Keratinocyte (primary cell): ENCODE measurements at regions not wholly inside any gene's neighbourhood (a gene's known extent, or its start where the extent isn't known, plus 50 kb on each side); places are given as distances from the start of the nearest gene placed in this dataset.

ENCODE experiments used
- DNase-seq: peaks from one replicate; pipeline ENCODE4 v3.0.0-alpha.2; 2011; ENCODE audit warnings: low read depth, missing footprints, low spot score
- FAIRE-seq: peaks from 2 replicates; lab custom pipeline; 2011; peaks lifted over from hg19 to GRCh38; lab: Jason Lieb, UNC
- H2AFZ ChIP-seq: 2 replicates; pipeline ENCODE4 v1.6.0; 2012; ENCODE audit warnings: low read length, control low read depth, inconsistent platforms; ENCODE audit not compliant: control insufficient read depth
- H3K27ac ChIP-seq: 2 replicates; pipeline ENCODE4 v1.5.1; 2011; ENCODE audit warnings: low read length; ENCODE audit not compliant: control insufficient read depth, insufficient read depth
- H3K27me3 ChIP-seq: 3 replicates; pipeline ENCODE4 v1.6.0; 2011; ENCODE audit warnings: low read length; ENCODE audit not compliant: control insufficient read depth, insufficient read depth; ENCODE audit errors: extremely low read depth
- H3K36me3 ChIP-seq, 2 experiments: 2 replicates in 1 of 2; 3 replicates in 1 of 2; pipeline ENCODE4 v1.5.1; 2011; ENCODE audit warnings: low read length in 2 of 2, mild to moderate bottlenecking in 1 of 2; ENCODE audit not compliant: control insufficient read depth in 2 of 2, insufficient read depth in 2 of 2; ENCODE audit errors: extremely low read depth in 1 of 2
- H3K4me1 ChIP-seq: 3 replicates; pipeline ENCODE4 v1.5.1; 2011; ENCODE audit warnings: low read length; ENCODE audit not compliant: control insufficient read depth, insufficient read depth; ENCODE audit errors: extremely low read depth
- H3K4me2 ChIP-seq: 3 replicates; pipeline ENCODE4 v1.6.0; 2011; ENCODE audit warnings: low read depth, low read length; ENCODE audit not compliant: control insufficient read depth, insufficient read depth; ENCODE audit errors: extremely low read depth
- H3K4me3 ChIP-seq, 3 experiments: fragments of 200-600 bp in 1 of 3; sonication (generic) in 1 of 3; 2 replicates in 2 of 3; 3 replicates in 1 of 3; pipeline ENCODE4 v1.5.1; 2011 to 2016; ENCODE audit warnings: low read length in 3 of 3, mild to moderate bottlenecking in 3 of 3, control low read depth in 2 of 3, inconsistent platforms in 1 of 3, low read depth in 1 of 3, mixed read lengths in 1 of 3, mixed run types in 1 of 3, moderate library complexity in 1 of 3; ENCODE audit not compliant: control insufficient read depth in 2 of 3, insufficient read depth in 2 of 3; ENCODE audit errors: extremely low read depth in 1 of 3
- H3K79me2 ChIP-seq: 2 replicates; pipeline ENCODE4 v1.6.0; 2012; ENCODE audit warnings: low read length; ENCODE audit not compliant: control insufficient read depth, insufficient read depth
- H3K9ac ChIP-seq: 3 replicates; pipeline ENCODE4 v1.6.0; 2011; ENCODE audit warnings: low read length; ENCODE audit not compliant: control insufficient read depth, insufficient read depth; ENCODE audit errors: extremely low read depth
- H3K9me1 ChIP-seq: 3 replicates; pipeline ENCODE4 v1.6.0; 2011; ENCODE audit warnings: low read length; ENCODE audit not compliant: control insufficient read depth, insufficient read depth; ENCODE audit errors: extremely low read depth
- H3K9me3 ChIP-seq: 2 replicates; pipeline ENCODE4 v1.5.1; 2012; ENCODE audit warnings: low read depth, low read length; ENCODE audit not compliant: control insufficient read depth
- H4K20me1 ChIP-seq: 3 replicates; pipeline ENCODE4 v1.6.0; 2011; ENCODE audit warnings: low read length; ENCODE audit not compliant: control insufficient read depth, insufficient read depth; ENCODE audit errors: extremely low read depth
- CTCF ChIP-seq, 3 experiments: IDR thresholded peaks in 1 of 3; conservative IDR thresholded peaks in 1 of 3; optimal IDR thresholded peaks in 1 of 3; 2 replicates in 2 of 3; 3 replicates in 1 of 3; pipeline versions ENCODE3 to v1.5.1; 2011; ENCODE audit warnings: low read length in 3 of 3, mild to moderate bottlenecking in 3 of 3, moderate library complexity in 2 of 3, control low read depth in 1 of 3, inconsistent platforms in 1 of 3; ENCODE audit not compliant: insufficient read depth in 2 of 3; ENCODE audit errors: extremely low read depth in 1 of 3
- EZH2 ChIP-seq: IDR thresholded peaks from one replicate; pipeline ENCODE4 v1.6.1; 2012; ENCODE audit warnings: inconsistent platforms, mild to moderate bottlenecking, low read length, moderate library complexity
- dilution Hi-C: fragments of 300-500 bp; cut with MboI; formaldehyde crosslinking; loops from one replicate; pipeline ENCODE4 v1.7.0; 2020; ENCODE audit warnings: low sequenced_read_pairs; ENCODE audit not compliant: extremely low pct_ligation_motif_present

GRCh38 chr1:24999426-24999825 lies 69.3 kb upstream of the RUNX3 start:
- Histone ChIP-seq H3K9ac (no peak overlapping the region), H3K9me3 (no peaks in the 10 kb centered on the region), H3K4me2 (no peak overlapping the region), H3K9me1 (no peaks in the 10 kb centered on the region), H3K79me2 (no peaks in the 10 kb centered on the region), H3K27me3 (no peaks in the 10 kb centered on the region), H3K27ac (no peak overlapping the region), H4K20me1 (no peaks in the 10 kb centered on the region), H3K4me1 (no peaks in the 10 kb centered on the region), H3K4me3 (no peak overlapping the region), H3K36me3 (no peaks in the 10 kb centered on the region), H2AFZ (no peak overlapping the region)
- TF ChIP-seq EZH2: no peak
- TF ChIP-seq CTCF (optimal IDR thresholded peaks at IDR 0.05 in 1 of 3, IDR thresholded peaks at IDR 0.05 in 1 of 3, conservative IDR thresholded peaks at IDR 0.05 in 1 of 3; ENCODE audit: extremely low read depth in 1 of 3, insufficient read depth in 2 of 3, low read length in 3 of 3): no peak
- DNase-seq: no peak
- dilution Hi-C loops: no loop called here
- no peak for FAIRE-seq

DNA sequence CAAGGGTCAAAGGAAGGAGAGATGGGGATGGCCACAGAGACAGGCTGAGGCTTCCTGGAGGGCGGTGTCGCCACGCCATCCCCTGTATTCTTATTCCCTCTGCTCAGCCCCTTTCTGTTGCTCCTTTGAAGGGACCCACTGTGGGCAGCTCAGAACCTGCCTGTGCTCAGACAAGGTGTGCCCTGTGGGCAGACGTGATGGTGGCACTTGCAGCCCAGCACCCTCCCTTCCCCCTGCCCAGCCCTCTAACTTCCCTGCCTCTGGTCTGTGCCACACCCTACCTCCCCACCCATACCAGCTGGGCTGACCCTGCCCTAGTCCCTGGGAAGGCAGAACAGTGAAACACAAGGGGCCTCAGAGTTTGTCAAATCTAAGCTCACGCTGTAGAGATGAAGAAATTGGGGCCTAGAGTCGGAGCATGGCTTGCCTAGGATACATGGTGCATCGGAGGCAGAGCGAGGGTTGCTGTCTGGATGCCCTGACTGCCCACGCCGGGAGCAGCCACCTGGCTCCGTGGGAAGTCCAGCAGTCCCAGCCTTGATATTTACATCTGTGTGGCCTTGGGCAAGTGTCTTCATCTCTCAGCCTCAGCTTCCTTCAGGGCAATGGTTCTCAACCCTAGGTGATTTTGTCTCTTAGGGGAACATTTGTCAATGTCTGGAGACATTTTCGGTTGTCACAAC lies 68.6 kb upstream of the RUNX3 start:
- no peak overlapping the region for H3K9ac ChIP-seq
- TF ChIP-seq CTCF (optimal IDR thresholded peaks at IDR 0.05 in 1 of 3, IDR thresholded peaks at IDR 0.05 in 1 of 3, conservative IDR thresholded peaks at IDR 0.05 in 1 of 3; ENCODE audit: extremely low read depth in 1 of 3, insufficient read depth in 2 of 3, low read length in 3 of 3) (no peak), EZH2 (no peak)

More for the DNA sequence above, 68.6 kb upstream of the RUNX3 start:
- dilution Hi-C loops: no loop called here
- H2AFZ ChIP-seq: no peak overlapping the region
- peaks cover 5% of the 10 kb centered on the region for H3K27me3 ChIP-seq
- H3K9me1 ChIP-seq: no peaks in the 10 kb centered on the region
- H3K27ac ChIP-seq: no peak overlapping the region
- H3K4me2 ChIP-seq: no peak overlapping the region
- H3K79me2 ChIP-seq: no peaks in the 10 kb centered on the region
- no peak for FAIRE-seq
- no peaks in the 10 kb centered on the region for H3K4me1 ChIP-seq
- H3K9me3 ChIP-seq: no peaks in the 10 kb centered on the region
- no peaks in the 10 kb centered on the region for H4K20me1 ChIP-seq
- no peak overlapping the region for H3K4me3 ChIP-seq
- H3K36me3 ChIP-seq: no peaks in the 10 kb centered on the region
- DNase-seq: no peak
